PC-9 (cell line): ENCODE measurements at regions not wholly inside any gene's neighbourhood (a gene's known extent, or its start where the extent isn't known, plus 50 kb on each side); places are given as distances from the start of the nearest gene placed in this dataset.

Experiments
- EZH2 ChIP-seq: fragments of 200-600 bp; sonication (generic); IDR thresholded peaks from 2 replicates; pipeline ENCODE4 v1.8.0; 2017; ENCODE audit warnings: antibody characterized with exemption, low read depth
- TF ChIP-seq, protein P1 (sequence below): fragments of 200-600 bp; sonication (generic); conservative IDR thresholded peaks from 2 replicates; pipeline ENCODE4 v1.6.1; 2017; ENCODE audit warnings: mixed run types, antibody characterized with exemption, mild to moderate bottlenecking, moderate library complexity

DNA sequence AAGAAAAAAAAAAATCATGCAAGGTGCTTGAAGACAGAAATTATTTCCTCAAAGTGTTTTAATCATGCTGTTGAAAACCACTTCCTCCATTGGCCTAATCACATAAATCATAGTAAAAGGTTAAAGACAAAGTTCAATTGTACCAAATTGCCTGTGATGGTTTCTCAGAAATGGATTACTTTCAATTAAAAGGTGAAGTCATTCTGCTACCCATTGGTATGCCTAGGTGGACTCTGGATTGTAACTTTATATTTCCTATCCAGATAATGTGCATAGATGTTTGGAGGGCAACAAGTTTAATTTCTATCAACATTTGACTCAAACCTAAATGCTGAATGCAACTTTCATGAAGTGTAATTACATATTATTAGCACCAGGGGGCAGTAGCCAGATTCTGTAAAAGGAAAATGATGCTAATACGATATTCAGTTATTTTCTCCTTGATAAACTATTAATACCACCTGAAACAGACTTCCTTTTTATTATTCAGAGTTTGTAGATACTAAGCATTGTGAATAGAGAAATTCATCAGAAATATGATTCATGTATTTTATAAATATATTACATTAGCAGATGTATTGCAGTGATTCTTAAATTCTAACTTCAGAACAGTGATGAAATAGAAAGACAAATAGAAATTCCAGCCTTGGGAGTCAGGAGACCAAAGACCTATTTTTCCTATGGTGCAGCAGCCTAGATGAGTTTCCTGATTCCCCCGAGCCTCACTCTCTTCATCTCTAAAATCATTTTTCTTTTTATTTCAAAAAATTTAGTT, 148.2 kb downstream of the CAAP1 start:
- TF ChIP-seq, protein P1, sequence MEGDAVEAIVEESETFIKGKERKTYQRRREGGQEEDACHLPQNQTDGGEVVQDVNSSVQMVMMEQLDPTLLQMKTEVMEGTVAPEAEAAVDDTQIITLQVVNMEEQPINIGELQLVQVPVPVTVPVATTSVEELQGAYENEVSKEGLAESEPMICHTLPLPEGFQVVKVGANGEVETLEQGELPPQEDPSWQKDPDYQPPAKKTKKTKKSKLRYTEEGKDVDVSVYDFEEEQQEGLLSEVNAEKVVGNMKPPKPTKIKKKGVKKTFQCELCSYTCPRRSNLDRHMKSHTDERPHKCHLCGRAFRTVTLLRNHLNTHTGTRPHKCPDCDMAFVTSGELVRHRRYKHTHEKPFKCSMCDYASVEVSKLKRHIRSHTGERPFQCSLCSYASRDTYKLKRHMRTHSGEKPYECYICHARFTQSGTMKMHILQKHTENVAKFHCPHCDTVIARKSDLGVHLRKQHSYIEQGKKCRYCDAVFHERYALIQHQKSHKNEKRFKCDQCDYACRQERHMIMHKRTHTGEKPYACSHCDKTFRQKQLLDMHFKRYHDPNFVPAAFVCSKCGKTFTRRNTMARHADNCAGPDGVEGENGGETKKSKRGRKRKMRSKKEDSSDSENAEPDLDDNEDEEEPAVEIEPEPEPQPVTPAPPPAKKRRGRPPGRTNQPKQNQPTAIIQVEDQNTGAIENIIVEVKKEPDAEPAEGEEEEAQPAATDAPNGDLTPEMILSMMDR: peak; percentile 80
- no peak for TF ChIP-seq EZH2
